ENCODE measurements at regions not wholly inside any gene's neighbourhood (a gene's known extent, or its start where the extent isn't known, plus 50 kb on each side); places are given as distances from the start of the nearest gene placed in this dataset.

DNA sequence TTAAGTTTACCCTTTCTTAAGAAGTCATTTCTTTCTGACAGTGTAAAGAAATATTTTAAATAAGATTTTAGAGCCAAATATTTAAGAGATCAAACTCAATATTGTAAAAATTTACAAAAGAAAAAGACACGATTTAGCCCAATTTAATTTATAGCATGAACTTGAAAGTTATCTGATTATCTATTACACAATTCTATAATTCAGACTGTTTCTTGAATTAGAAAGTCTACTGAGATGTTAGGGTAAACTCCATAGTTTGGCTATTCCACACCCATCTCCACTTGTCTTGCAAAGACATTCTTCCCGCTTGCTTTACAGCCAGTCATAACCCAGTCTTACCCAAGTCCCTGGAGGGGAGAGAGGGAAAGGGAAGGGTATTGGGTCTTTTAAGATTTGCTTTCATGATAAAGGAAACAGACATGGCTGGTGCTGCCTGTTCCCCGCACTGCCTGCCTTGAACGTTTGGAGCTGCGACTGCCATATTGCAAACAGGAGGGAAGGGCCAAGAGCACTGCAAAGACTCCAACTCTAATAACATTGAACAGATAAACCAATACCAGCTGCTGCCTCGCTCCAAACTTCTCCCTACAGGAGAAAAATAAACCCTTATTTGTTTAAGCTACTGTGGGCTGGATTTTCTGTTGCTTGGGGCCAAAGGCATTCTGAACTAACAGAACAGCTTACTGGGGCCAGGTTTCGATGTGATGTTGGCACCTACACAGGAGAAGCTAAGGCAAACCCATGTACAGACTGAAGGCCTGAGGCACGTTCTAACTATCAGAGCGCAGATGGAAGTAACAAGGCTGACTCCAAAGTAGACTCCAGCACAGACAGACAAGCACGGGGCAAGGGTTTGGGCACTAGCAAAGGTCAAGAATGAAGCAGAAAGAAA, 552.3 kb upstream of the JARID2 start:
- Histone ChIP-seq H3K4me3 (no peak overlapping the region), H3K4me1 (no peaks in the 10 kb centered on the region), H3K27ac (no peak overlapping the region), H3K9me3 (no peaks in the 10 kb centered on the region), H3K36me3 (ENCODE audit: insufficient read depth in 1 of 2, low read depth in 1 of 2) (no peaks in the 10 kb centered on the region), H3K27me3 (ENCODE audit: insufficient read depth in 3 of 3, low read length in 2 of 3) (no peaks in the 10 kb centered on the region)
- TF ChIP-seq, protein P1, sequence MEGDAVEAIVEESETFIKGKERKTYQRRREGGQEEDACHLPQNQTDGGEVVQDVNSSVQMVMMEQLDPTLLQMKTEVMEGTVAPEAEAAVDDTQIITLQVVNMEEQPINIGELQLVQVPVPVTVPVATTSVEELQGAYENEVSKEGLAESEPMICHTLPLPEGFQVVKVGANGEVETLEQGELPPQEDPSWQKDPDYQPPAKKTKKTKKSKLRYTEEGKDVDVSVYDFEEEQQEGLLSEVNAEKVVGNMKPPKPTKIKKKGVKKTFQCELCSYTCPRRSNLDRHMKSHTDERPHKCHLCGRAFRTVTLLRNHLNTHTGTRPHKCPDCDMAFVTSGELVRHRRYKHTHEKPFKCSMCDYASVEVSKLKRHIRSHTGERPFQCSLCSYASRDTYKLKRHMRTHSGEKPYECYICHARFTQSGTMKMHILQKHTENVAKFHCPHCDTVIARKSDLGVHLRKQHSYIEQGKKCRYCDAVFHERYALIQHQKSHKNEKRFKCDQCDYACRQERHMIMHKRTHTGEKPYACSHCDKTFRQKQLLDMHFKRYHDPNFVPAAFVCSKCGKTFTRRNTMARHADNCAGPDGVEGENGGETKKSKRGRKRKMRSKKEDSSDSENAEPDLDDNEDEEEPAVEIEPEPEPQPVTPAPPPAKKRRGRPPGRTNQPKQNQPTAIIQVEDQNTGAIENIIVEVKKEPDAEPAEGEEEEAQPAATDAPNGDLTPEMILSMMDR (IDR thresholded peaks at IDR 0.05): no peak
- ATAC-seq (no peak), DNase-seq (no peak)
- intact Hi-C loops (cut with DNase I): no loop called here
- WGBS, 3 donors: 83 to 86% (median 83%) methylated on average over 10 of the region's 10 CpGs

DNA sequence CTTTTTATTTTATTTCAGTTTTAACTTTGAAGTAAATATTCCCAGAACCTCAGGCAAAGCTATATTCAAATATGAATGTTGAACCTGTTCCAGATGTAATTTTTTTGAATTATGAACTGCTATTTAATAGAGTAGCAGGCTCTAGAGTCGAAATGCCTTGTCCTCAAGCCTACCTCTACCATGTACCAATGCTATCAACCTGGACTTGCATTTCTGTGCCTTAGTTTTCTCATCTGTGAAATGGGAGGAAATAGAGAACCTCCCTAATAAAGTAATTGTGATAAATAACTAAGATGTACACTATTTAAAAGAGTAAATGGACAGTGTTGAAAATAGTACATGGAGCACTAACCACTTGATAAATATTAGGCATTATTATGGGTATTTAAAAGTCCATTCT, 551.6 kb upstream of the JARID2 start:
- WGBS, 3 donors: 73 to 85% (median 81%) methylated on average over 1 of the region's 1 CpG
- TF ChIP-seq, protein P1 (IDR thresholded peaks at IDR 0.05): no peak
- no peaks in the 10 kb centered on the region for H3K27me3 ChIP-seq (ENCODE audit: insufficient read depth in 3 of 3, low read length in 2 of 3)
- H3K27ac ChIP-seq: no peak overlapping the region
- DNase-seq (no peak), ATAC-seq (no peak)
- intact Hi-C loops (cut with DNase I): no loop called here
- H3K4me3 ChIP-seq: no peak overlapping the region
- no peaks in the 10 kb centered on the region for H3K4me1 ChIP-seq
- no peaks in the 10 kb centered on the region for H3K9me3 ChIP-seq
- H3K36me3 ChIP-seq (ENCODE audit: insufficient read depth in 1 of 2, low read depth in 1 of 2): no peaks in the 10 kb centered on the region

DNA sequence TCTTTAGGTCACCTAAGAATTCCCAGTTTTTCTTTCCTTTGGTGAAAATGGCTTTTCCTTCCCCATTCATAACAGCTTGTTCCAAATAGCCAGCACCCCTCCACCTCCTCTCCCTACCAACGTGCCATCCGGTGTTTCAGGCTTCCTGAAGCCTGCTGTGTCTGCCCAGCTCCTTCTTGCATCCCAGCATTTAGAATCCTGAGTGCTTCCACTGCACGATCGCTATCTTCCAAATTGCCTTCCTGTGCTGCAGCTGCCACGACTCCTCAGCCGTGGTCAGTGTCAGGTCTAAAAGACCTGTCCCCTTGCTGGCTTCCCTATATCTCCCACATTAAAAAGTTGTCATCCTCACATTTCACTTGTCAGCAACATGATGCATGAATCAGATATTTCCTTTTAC, 550.3 kb upstream of the JARID2 start:
- DNase-seq: no peak
- no peak for ATAC-seq
- Histone ChIP-seq H3K4me1 (no peaks in the 10 kb centered on the region), H3K27ac (no peak overlapping the region), H3K9me3 (no peaks in the 10 kb centered on the region), H3K27me3 (ENCODE audit: insufficient read depth in 3 of 3, low read length in 2 of 3) (no peaks in the 10 kb centered on the region), H3K4me3 (no peak overlapping the region), H3K36me3 (ENCODE audit: insufficient read depth in 1 of 2, low read depth in 1 of 2) (no peaks in the 10 kb centered on the region)
- 28 to 48% (median 35%) methylated on average over 6 of the region's 6 CpGs for WGBS, 3 donors
- intact Hi-C loops (cut with DNase I): no loop called here
- TF ChIP-seq, protein P1 (IDR thresholded peaks at IDR 0.05): no peak

DNA sequence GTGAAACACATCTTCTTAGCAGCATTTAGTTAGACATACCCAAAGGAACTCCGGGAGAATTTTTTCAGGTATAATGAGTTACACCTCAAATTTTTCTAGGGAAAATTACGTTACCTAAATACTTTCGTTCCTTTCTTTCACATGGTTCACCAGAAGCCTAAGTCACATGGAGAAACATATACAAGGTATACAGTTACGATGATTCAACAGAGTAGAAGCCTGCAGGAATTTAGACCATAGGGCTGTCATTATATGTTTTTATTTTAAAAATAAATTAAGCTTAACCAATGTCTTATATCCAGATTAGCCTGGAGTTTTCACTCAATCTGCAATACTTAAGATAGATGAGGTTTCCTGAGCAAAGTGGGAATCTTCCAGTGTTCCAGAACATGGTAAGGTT, 549.5 kb upstream of the JARID2 start:
- Histone ChIP-seq H3K4me1 (no peaks in the 10 kb centered on the region), H3K27ac (no peak overlapping the region), H3K36me3 (ENCODE audit: insufficient read depth in 1 of 2, low read depth in 1 of 2) (no peaks in the 10 kb centered on the region), H3K4me3 (no peak overlapping the region), H3K9me3 (no peaks in the 10 kb centered on the region), H3K27me3 (ENCODE audit: insufficient read depth in 3 of 3, low read length in 2 of 3) (no peaks in the 10 kb centered on the region)
- intact Hi-C loops (cut with DNase I): no loop called here
- DNase-seq (no peak), ATAC-seq (no peak)
- 92 to 95% (median 95%) methylated on average over 4 of the region's 4 CpGs for WGBS, 3 donors
- TF ChIP-seq, protein P1 (IDR thresholded peaks at IDR 0.05): no peak

DNA sequence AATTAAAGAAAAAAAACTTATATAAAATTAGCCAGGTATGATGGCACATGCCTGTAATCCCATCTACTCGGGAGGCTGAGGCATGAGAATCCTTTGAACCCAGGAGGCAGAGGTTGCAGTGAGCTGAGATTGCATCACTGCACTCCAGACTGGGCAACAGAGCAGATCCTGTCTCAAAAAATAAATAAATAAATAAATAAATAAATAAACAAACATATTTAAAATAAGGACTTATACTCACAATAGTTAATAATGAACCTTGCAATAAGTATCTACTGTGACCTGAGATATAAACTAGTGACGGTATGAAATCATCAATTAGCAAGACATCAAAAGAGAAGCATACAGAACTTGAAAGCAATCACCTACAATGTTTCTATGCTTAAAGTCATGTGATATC, 548.4 kb upstream of the JARID2 start:
- Histone ChIP-seq H3K27ac (no peak overlapping the region), H3K4me3 (no peak overlapping the region), H3K9me3 (no peaks in the 10 kb centered on the region), H3K27me3 (ENCODE audit: insufficient read depth in 3 of 3, low read length in 2 of 3) (no peaks in the 10 kb centered on the region), H3K36me3 (ENCODE audit: insufficient read depth in 1 of 2, low read depth in 1 of 2) (no peaks in the 10 kb centered on the region), H3K4me1 (no peaks in the 10 kb centered on the region)
- TF ChIP-seq, protein P1 (IDR thresholded peaks at IDR 0.05): no peak
- DNase-seq (no peak), ATAC-seq (no peak)
- intact Hi-C loops (cut with DNase I): no loop called here
- WGBS, 3 donors: 85 to 95% (median 91%) methylated on average over 2 of the region's 2 CpGs
